AG04450 (cell line): ENCODE measurements at regions not wholly inside any gene's neighbourhood (a gene's known extent, or its start where the extent isn't known, plus 50 kb on each side); places are given as distances from the start of the nearest gene placed in this dataset.

Source experiments
- CTCF ChIA-PET: fragments of 300-600, 350-600 bp; formaldehyde crosslinking; extraction: SDS; loops from one replicate; lab custom pipeline; 2022; ENCODE audit warnings: antibody characterized with exemption, inconsistent platforms; lab: Charles Lee
- POLR2A ChIA-PET: fragments of 350-600 bp; formaldehyde crosslinking; extraction: SDS; loops from one replicate; lab custom pipeline; 2021; ENCODE audit warnings: antibody characterized with exemption, inconsistent platforms; lab: Yijun Ruan, JAX
- DNase-seq: peaks from one replicate; pipeline ENCODE4 v3.0.0-alpha.2; 2011; ENCODE audit warnings: low read depth, low spot score
- H3K27ac ChIP-seq: one replicate; pipeline ENCODE4 v1.5.1; 2012; ENCODE audit warnings: low read depth, low read length, control low read depth
- H3K27me3 ChIP-seq: one replicate; pipeline ENCODE4 v1.6.0; 2012; ENCODE audit warnings: low read length; ENCODE audit not compliant: control insufficient read depth, insufficient read depth
- H3K4me3 ChIP-seq: 2 replicates; pipeline ENCODE4 v1.5.1; 2011; ENCODE audit warnings: mild to moderate bottlenecking, low read depth, low read length, control low read depth
- H3K9me3 ChIP-seq: 2 replicates; pipeline ENCODE4 v1.5.1; 2012; ENCODE audit warnings: low read length; ENCODE audit not compliant: control insufficient read depth, insufficient read depth
- TF ChIP-seq, protein P1 (sequence below): IDR thresholded peaks from 2 replicates; pipeline ENCODE4 v1.5.1; 2011; ENCODE audit warnings: low read depth, low read length, control low read depth, inconsistent platforms

GRCh38 chr5:92070786-92071185, 687.7 kb upstream of the ARRDC3 start:
- H3K9me3 ChIP-seq = no peaks in the 10 kb centered on the region
- no peak overlapping the region for H3K4me3 ChIP-seq
- POLR2A ChIA-PET = no interaction called here
- CTCF ChIA-PET = no interaction called here
- no peak for DNase-seq
- TF ChIP-seq, protein P1, sequence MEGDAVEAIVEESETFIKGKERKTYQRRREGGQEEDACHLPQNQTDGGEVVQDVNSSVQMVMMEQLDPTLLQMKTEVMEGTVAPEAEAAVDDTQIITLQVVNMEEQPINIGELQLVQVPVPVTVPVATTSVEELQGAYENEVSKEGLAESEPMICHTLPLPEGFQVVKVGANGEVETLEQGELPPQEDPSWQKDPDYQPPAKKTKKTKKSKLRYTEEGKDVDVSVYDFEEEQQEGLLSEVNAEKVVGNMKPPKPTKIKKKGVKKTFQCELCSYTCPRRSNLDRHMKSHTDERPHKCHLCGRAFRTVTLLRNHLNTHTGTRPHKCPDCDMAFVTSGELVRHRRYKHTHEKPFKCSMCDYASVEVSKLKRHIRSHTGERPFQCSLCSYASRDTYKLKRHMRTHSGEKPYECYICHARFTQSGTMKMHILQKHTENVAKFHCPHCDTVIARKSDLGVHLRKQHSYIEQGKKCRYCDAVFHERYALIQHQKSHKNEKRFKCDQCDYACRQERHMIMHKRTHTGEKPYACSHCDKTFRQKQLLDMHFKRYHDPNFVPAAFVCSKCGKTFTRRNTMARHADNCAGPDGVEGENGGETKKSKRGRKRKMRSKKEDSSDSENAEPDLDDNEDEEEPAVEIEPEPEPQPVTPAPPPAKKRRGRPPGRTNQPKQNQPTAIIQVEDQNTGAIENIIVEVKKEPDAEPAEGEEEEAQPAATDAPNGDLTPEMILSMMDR = no peak
- no peaks in the 10 kb centered on the region for H3K27me3 ChIP-seq
- no peak overlapping the region for H3K27ac ChIP-seq

GRCh38 chr5:92064993-92065392, 681.9 kb upstream of the ARRDC3 start:
- Histone ChIP-seq H3K4me3 (no peak overlapping the region), H3K27ac (no peak overlapping the region), H3K9me3 (no peaks in the 10 kb centered on the region), H3K27me3 (no peaks in the 10 kb centered on the region)
- DNase-seq = no peak
- ChIA-PET POLR2A (no interaction called here), CTCF (no interaction called here)
- TF ChIP-seq, protein P1 = no peak

DNA sequence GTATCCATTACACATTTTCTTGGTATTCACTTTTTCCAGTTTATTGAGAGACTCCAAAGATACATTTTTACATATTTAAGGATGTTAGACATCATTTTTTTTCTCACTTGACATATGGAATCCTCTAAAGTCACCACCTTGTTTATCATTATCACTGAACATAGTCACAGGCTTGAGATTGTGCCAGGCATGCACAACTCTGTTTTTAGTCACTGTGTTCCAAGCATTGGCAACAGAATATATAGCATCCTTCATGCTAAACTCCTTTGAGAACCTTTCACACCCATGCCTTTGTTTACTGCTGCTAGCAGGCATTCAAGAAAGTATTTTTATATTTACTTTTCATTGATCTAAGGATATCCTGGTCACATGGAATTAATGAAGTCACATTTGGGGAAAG, 668.6 kb upstream of the ARRDC3 start:
- H3K9me3 ChIP-seq = no peaks in the 10 kb centered on the region
- H3K27me3 ChIP-seq = no peaks in the 10 kb centered on the region
- DNase-seq = no peak
- CTCF ChIA-PET = no interaction called here
- POLR2A ChIA-PET = no interaction called here
- no peak overlapping the region for H3K4me3 ChIP-seq
- H3K27ac ChIP-seq = no peak overlapping the region
- TF ChIP-seq, protein P1 = no peak

DNA sequence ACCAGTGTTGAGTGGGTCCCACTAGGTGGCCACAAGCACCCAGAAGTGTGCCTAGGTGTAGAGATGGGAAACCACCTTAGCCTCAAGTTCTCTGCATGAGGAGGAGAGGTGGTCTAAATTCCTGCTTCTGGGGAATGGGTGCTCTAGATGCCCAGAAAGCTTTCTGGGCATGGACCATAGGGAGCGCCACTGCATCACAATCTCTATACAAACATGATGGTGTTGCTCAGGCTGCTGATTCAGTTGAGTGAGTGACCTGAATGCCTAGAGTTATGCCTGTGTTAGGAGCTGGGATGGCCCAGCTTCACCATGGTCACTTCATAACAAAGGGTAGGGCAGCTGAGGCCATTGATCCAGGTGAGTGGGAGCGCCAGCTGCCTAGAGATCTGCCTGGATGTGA, 667.9 kb upstream of the ARRDC3 start:
- Histone ChIP-seq H3K4me3 (no peak overlapping the region), H3K27me3 (no peaks in the 10 kb centered on the region), H3K27ac (no peak overlapping the region), H3K9me3 (no peaks in the 10 kb centered on the region)
- DNase-seq = no peak
- TF ChIP-seq, protein P1 = no peak
- ChIA-PET POLR2A (no interaction called here), CTCF (interaction anchor here (0.5 kb wide), 1 partner anchor 30 kb away, joined by 8 read pairs; no protein-coding TSS in a partner anchor)

DNA sequence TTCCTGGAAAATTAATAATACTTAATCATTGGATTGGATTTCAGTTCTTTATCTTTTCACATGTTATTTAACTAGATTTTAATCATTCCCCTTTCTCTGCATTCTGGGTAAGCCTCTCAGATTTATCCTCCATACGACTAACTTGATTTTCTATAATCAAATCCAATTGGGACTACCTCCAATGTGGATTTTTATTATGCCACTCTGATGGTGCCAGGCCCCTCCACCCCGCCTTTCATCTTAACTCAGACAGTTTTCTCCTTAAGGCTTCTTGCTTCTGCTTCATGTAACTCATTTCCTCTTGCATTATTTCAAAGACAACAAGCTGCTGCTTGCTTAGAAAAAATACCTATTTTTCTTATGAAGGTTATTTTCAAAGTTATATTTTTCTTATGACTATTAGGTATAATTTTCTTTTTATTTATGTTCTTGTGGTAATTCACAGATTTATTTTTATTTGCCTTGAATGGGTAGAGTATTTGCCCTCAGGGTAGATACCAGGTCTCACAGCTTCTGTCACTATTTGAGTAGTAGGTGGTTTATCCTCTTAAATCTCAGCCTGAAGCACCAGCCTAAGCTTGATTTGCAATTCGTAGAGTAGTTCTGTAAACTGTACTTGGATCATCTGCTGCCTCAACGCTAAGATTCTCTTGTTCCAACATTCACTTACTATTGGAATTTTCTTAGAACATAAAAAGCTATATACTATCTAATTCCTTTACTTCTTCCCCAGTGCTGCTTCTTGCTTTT, 659.0 kb upstream of the ARRDC3 start:
- CTCF ChIA-PET = no interaction called here

More for the DNA sequence above, 659.0 kb upstream of the ARRDC3 start:
- no peak overlapping the region for H3K27ac ChIP-seq
- POLR2A ChIA-PET = no interaction called here
- H3K27me3 ChIP-seq = no peaks in the 10 kb centered on the region
- DNase-seq = no peak
- H3K4me3 ChIP-seq = no peak overlapping the region
- no peaks in the 10 kb centered on the region for H3K9me3 ChIP-seq
- TF ChIP-seq, protein P1 = no peak
